H1 (cell line): ENCODE measurements at regions not wholly inside any gene's neighbourhood (a gene's known extent, or its start where the extent isn't known, plus 50 kb on each side); places are given as distances from the start of the nearest gene placed in this dataset.

Experiments used
- CTCF ChIA-PET: fragments of 300-600 bp; sonication (Branson Sonifier 250); formaldehyde crosslinking; loops from one replicate; lab custom pipeline; 2021; ENCODE audit not compliant: partially characterized antibody; lab: Charles Lee
- POLR2A ChIA-PET: fragments of 300-600 bp; sonication (Branson Sonifier 250); formaldehyde crosslinking; loops from one replicate; lab custom pipeline; 2021; ENCODE audit warnings: inconsistent platforms; ENCODE audit not compliant: partially characterized antibody; lab: Charles Lee
- DNase-seq, 2 experiments: peaks; one replicate each; pipeline versions ENCODE4 v3.0.0 to v3.0.0-alpha.2; 2010 to 2022; ENCODE audit warnings: low spot score in 2 of 2, low read depth in 1 of 2, mixed read lengths in 1 of 2
- FAIRE-seq: peaks from 2 replicates; lab custom pipeline; 2011; peaks lifted over from hg19 to GRCh38; lab: Jason Lieb, UNC
- H2AFZ ChIP-seq: 2 replicates; pipeline ENCODE4 v1.8.1; 2012; ENCODE audit warnings: low read length, inconsistent platforms
- H2AK5ac ChIP-seq: 2 replicates; pipeline ENCODE4 v1.6.1; 2013; ENCODE audit warnings: low read depth, low read length
- H2BK120ac ChIP-seq: replicated peaks from 2 replicates; pipeline ENCODE3; 2013; ENCODE audit warnings: low read depth, low read length, inconsistent platforms
- H2BK12ac ChIP-seq: 2 replicates; pipeline ENCODE4 v1.6.1; 2013; ENCODE audit warnings: low read depth, low read length
- H2BK15ac ChIP-seq: 2 replicates; pipeline ENCODE4 v1.6.1; 2013; ENCODE audit warnings: low read length
- H2BK20ac ChIP-seq: 2 replicates; pipeline ENCODE4 v1.6.1; 2013; ENCODE audit warnings: low read length
- H2BK5ac ChIP-seq: 2 replicates; pipeline ENCODE4 v1.6.1; 2013; ENCODE audit warnings: low read depth, low read length
- H3K14ac ChIP-seq: 2 replicates; pipeline ENCODE4 v1.6.1; 2013; ENCODE audit warnings: inconsistent platforms; ENCODE audit not compliant: insufficient read length
- H3K18ac ChIP-seq: 2 replicates; pipeline ENCODE4 v1.6.1; 2013; ENCODE audit warnings: low read length; ENCODE audit errors: extremely low read depth
- H3K23ac ChIP-seq: 2 replicates; pipeline ENCODE4 v1.6.1; 2013; ENCODE audit warnings: inconsistent platforms; ENCODE audit not compliant: insufficient read length
- H3K23me2 ChIP-seq: 2 replicates; pipeline ENCODE4 v1.6.1; 2013; ENCODE audit warnings: low read depth, low read length
- H3K27ac ChIP-seq: 2 replicates; pipeline ENCODE4 v1.6.1; 2011; ENCODE audit warnings: low read depth, low read length, inconsistent platforms
- H3K27me3 ChIP-seq, 4 experiments: replicated peaks in 1 of 4; 1 replicate in 1 of 4; 2 replicates in 3 of 4; pipeline versions ENCODE4 v1.6.1 to v1.8.1; 2011 to 2013; ENCODE audit warnings: low read length in 3 of 4, mild to moderate bottlenecking in 3 of 4, inconsistent platforms in 2 of 4, mixed read lengths in 2 of 4, moderate library complexity in 1 of 4; ENCODE audit not compliant: control insufficient read depth in 3 of 4, insufficient read depth in 3 of 4; ENCODE audit errors: extremely low read depth in 1 of 4
- H3K36me3 ChIP-seq, 4 experiments: 2 replicates each; pipeline versions ENCODE4 v1.6.1 to v1.8.1; 2011 to 2013; ENCODE audit warnings: mild to moderate bottlenecking in 4 of 4, low read length in 3 of 4, moderate library complexity in 2 of 4, control low read depth in 1 of 4, inconsistent platforms in 1 of 4; ENCODE audit not compliant: insufficient read depth in 4 of 4, control insufficient read depth in 2 of 4
- H3K4ac ChIP-seq: replicated peaks from 2 replicates; pipeline ENCODE3; 2013; ENCODE audit warnings: low read length, low read depth, mixed read lengths, inconsistent platforms; ENCODE audit not compliant: insufficient read length
- H3K4me1 ChIP-seq, 4 experiments: replicated peaks in 1 of 4; 1 replicate in 1 of 4; 2 replicates in 3 of 4; pipeline versions ENCODE4 v1.6.1 to v1.8.1; 2011 to 2013; ENCODE audit warnings: low read length in 3 of 4, inconsistent platforms in 2 of 4, mixed read lengths in 1 of 4; ENCODE audit not compliant: insufficient read depth in 4 of 4, control insufficient read depth in 3 of 4
- H3K4me2 ChIP-seq, 2 experiments: 2 replicates each; pipeline versions ENCODE4 v1.6.1 to v1.8.1; 2011 to 2013; ENCODE audit warnings: low read depth in 2 of 2, low read length in 2 of 2, control low read depth in 1 of 2, inconsistent platforms in 1 of 2, mild to moderate bottlenecking in 1 of 2; ENCODE audit not compliant: insufficient read depth in 1 of 2
- H3K4me3 ChIP-seq, 4 experiments: fragments of 200-600, 300-600 bp in 1 of 4; sonication (generic), shearing (Covaris generic), sonication (Bioruptor Twin) in 1 of 4; 2 replicates each; pipeline versions ENCODE4 v1.5.1 to v1.8.1; 2011 to 2016; ENCODE audit warnings: low read length in 4 of 4, low read depth in 3 of 4, control low read depth in 2 of 4, inconsistent platforms in 2 of 4, mild to moderate bottlenecking in 2 of 4, mixed read lengths in 1 of 4, moderate library complexity in 1 of 4; ENCODE audit not compliant: insufficient read depth in 2 of 4; ENCODE audit errors: extremely low read depth in 1 of 4
- H3K56ac ChIP-seq: replicated peaks from 2 replicates; pipeline ENCODE3; 2013; ENCODE audit warnings: low read depth, mild to moderate bottlenecking, mixed read lengths, low read length, inconsistent platforms; ENCODE audit not compliant: insufficient read length
- H3K79me1 ChIP-seq: 2 replicates; pipeline ENCODE4 v1.6.1; 2013; ENCODE audit warnings: low read depth, low read length, control low read depth
- H3K79me2 ChIP-seq, 2 experiments: 2 replicates each; pipeline versions ENCODE4 v1.6.1 to v1.8.1; 2012 to 2013; ENCODE audit warnings: low read length in 2 of 2, mild to moderate bottlenecking in 2 of 2, inconsistent platforms in 1 of 2; ENCODE audit not compliant: insufficient read depth in 2 of 2, control insufficient read depth in 1 of 2
- H3K9ac ChIP-seq, 4 experiments: replicated peaks in 1 of 4; 1 replicate in 1 of 4; 2 replicates in 3 of 4; pipeline versions ENCODE4 v1.6.1 to v1.8.1; 2011 to 2013; ENCODE audit warnings: low read depth in 3 of 4, low read length in 3 of 4, control low read depth in 2 of 4, mild to moderate bottlenecking in 2 of 4, moderate library complexity in 2 of 4, inconsistent platforms in 1 of 4; ENCODE audit errors: extremely low read depth in 1 of 4
- H3K9me3 ChIP-seq, 2 experiments: 2 replicates each; pipeline versions ENCODE4 v1.6.1 to v1.8.1; 2012 to 2013; ENCODE audit warnings: mild to moderate bottlenecking in 2 of 2, moderate library complexity in 2 of 2, control low read depth in 1 of 2, inconsistent platforms in 1 of 2, low read depth in 1 of 2, low read length in 1 of 2, mixed read lengths in 1 of 2; ENCODE audit not compliant: insufficient read depth in 2 of 2
- H4K20me1 ChIP-seq, 2 experiments: replicated peaks in 1 of 2; 2 replicates each; pipeline versions ENCODE3 to v1.8.1; 2011 to 2013; ENCODE audit warnings: inconsistent platforms in 2 of 2, low read length in 2 of 2, mild to moderate bottlenecking in 1 of 2; ENCODE audit not compliant: insufficient read depth in 2 of 2, control insufficient read depth in 1 of 2
- H4K5ac ChIP-seq: 2 replicates; pipeline ENCODE4 v1.6.1; 2013; ENCODE audit warnings: low read length, low read depth, mixed read lengths, inconsistent platforms; ENCODE audit not compliant: insufficient read length
- H4K8ac ChIP-seq: 2 replicates; pipeline ENCODE4 v1.8.0; 2013; ENCODE audit warnings: mild to moderate bottlenecking, moderate library complexity, low read length, inconsistent platforms; ENCODE audit not compliant: insufficient read depth; ENCODE audit errors: extremely low read depth
- H4K91ac ChIP-seq: replicated peaks from 2 replicates; pipeline ENCODE3; 2013; ENCODE audit warnings: low read length, mixed read lengths, inconsistent platforms; ENCODE audit not compliant: insufficient read length
- EP300 ChIP-seq, 2 experiments: IDR thresholded peaks; 1 replicate in 1 of 2; 2 replicates in 1 of 2; pipeline ENCODE4 v1.6.1; 2011 to 2012; ENCODE audit warnings: low read depth in 2 of 2, low read length in 2 of 2, mild to moderate bottlenecking in 2 of 2, borderline replicate concordance in 1 of 2, inconsistent platforms in 1 of 2, moderate library complexity in 1 of 2
- GABPA ChIP-seq: IDR thresholded peaks from 2 replicates; pipeline ENCODE4 v1.6.1; 2011; ENCODE audit warnings: mild to moderate bottlenecking, low read length, moderate library complexity, borderline replicate concordance; ENCODE audit not compliant: insufficient read depth
- HDAC2 ChIP-seq, 2 experiments: fragments of 300-600 bp in 1 of 2; sonication (generic) in 1 of 2; IDR thresholded peaks; 2 replicates each; pipeline ENCODE4 v1.6.1; 2011 to 2012; ENCODE audit warnings: low read depth in 2 of 2, low read length in 2 of 2, mild to moderate bottlenecking in 2 of 2, moderate library complexity in 2 of 2, borderline replicate concordance in 1 of 2, inconsistent platforms in 1 of 2
- KDM4A ChIP-seq: IDR thresholded peaks from one replicate; pipeline ENCODE4 v1.7.1; 2012; ENCODE audit warnings: low read depth, mild to moderate bottlenecking, moderate library complexity, low read length, inconsistent platforms; ENCODE audit not compliant: severe bottlenecking
- MAFK ChIP-seq: IDR thresholded peaks from 2 replicates; pipeline ENCODE4 v1.6.1; 2012; ENCODE audit warnings: low read depth, mild to moderate bottlenecking, improper control_type of control experiment, low read length
- NANOG ChIP-seq: IDR thresholded peaks from 2 replicates; pipeline ENCODE4 v1.6.1; 2011; ENCODE audit warnings: low read length, low read depth, mild to moderate bottlenecking, inconsistent platforms; ENCODE audit not compliant: insufficient read depth, poor library complexity, severe bottlenecking
- POLR2AphosphoS5 ChIP-seq: IDR thresholded peaks from 2 replicates; pipeline ENCODE4 v1.6.1; 2011; ENCODE audit warnings: low read depth, low read length
- WGBS, 2 experiments: shearing (Covaris generic) in 1 of 2; methylation state at CpG; one replicate each; pipeline versions ENCODE4 v1.1.6 to v1.1.7; 2013 to 2015; ENCODE audit warnings: low lambda C conversion rate in 2 of 2, mixed read lengths in 2 of 2, inconsistent platforms in 1 of 2, low coverage in 1 of 2, missing lambda C conversion rate in 1 of 2; ENCODE audit not compliant: insufficient replicate concordance in 2 of 2, insufficient coverage in 1 of 2, insufficient read length in 1 of 2; ENCODE audit errors: extremely low coverage in 1 of 2, missing lambda C conversion rate in 1 of 2; 5-methylcytosine and 5-hydroxymethylcytosine counted together
- TF ChIP-seq, protein P1 (sequence below): IDR thresholded peaks from 2 replicates; pipeline ENCODE4 v1.6.1; 2011; ENCODE audit warnings: low read depth, mild to moderate bottlenecking, low read length; ENCODE audit not compliant: insufficient read depth
- TF ChIP-seq, protein P2 (sequence below): IDR thresholded peaks from 2 replicates; pipeline ENCODE4 v1.6.1; 2012; ENCODE audit warnings: inconsistent platforms
- TF ChIP-seq, protein P3 (sequence below), 3 experiments: IDR thresholded peaks; 1 replicate in 2 of 3; 2 replicates in 1 of 3; pipeline versions ENCODE4 v1.5.1 to v1.6.1; 2011; ENCODE audit warnings: low read length in 3 of 3, mild to moderate bottlenecking in 3 of 3, inconsistent platforms in 2 of 3, low read depth in 1 of 3, moderate library complexity in 1 of 3; ENCODE audit not compliant: insufficient read depth in 1 of 3; ENCODE audit errors: control extremely low read depth in 1 of 3

DNA sequence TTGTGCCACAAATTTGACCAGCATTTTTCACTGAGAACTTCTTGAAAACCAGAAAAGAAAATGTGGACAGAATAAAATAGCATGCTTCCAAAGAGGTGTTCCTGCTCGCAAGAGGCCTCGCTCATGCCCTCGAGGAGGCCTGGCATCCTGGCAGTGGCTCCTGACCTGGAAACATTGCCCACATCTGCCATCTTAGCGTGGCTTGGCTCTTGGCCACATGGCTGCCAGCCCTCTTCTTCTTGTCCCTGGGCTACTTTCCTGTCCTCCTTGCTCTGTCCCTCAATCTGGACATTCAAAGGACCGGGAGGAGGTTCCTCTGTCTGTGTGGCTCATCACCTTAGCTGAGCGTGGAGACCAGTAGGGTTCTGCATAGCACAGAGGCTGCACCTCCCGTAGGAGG is 131.6 kb upstream of the TMEM72 start:
- Histone ChIP-seq H4K8ac (no peak overlapping the region), H3K23ac (no peak overlapping the region), H3K9ac (no peak overlapping the region), H2BK12ac (no peak overlapping the region), H3K23me2 (no peaks in the 10 kb centered on the region), H2BK5ac (no peak overlapping the region), H3K4me1 (no peaks in the 10 kb centered on the region), H4K5ac (no peak overlapping the region), H3K4me2 (no peak overlapping the region), H3K27ac (no peak overlapping the region), H3K36me3 (no peaks in the 10 kb centered on the region), H3K18ac (no peak overlapping the region), H2BK120ac (no peak overlapping the region), H3K27me3 (no peaks in the 10 kb centered on the region), H3K79me1 (no peaks in the 10 kb centered on the region), H4K20me1 (no peaks in the 10 kb centered on the region), H3K9me3 (no peaks in the 10 kb centered on the region), H3K4me3 (no peak overlapping the region), H2BK15ac (no peak overlapping the region), H4K91ac (no peak overlapping the region), H2BK20ac (no peak overlapping the region), H3K4ac (no peak overlapping the region), H3K79me2 (no peaks in the 10 kb centered on the region), H2AK5ac (no peak overlapping the region), H2AFZ (0 out of 2 replicates have a peak overlapping the region, but pooled peaks have one; percentile 1), H3K56ac (no peak overlapping the region), H3K14ac (no peak overlapping the region)
- POLR2A ChIA-PET, result no interaction called here
- CTCF ChIA-PET, result no interaction called here
- FAIRE-seq (no peak), DNase-seq (no peak)
- WGBS, 2 experiments, result 90% methylated on average over 7 of the region's 7 CpGs; no CpG with 5 or more reads in 1 of the 2 experiments
- TF ChIP-seq MAFK, result no peak
- TF ChIP-seq, protein P1, sequence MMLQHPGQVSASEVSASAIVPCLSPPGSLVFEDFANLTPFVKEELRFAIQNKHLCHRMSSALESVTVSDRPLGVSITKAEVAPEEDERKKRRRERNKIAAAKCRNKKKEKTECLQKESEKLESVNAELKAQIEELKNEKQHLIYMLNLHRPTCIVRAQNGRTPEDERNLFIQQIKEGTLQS, result no peak
- no peak for TF ChIP-seq NANOG
- TF ChIP-seq GABPA, result no peak
- TF ChIP-seq, protein P2, sequence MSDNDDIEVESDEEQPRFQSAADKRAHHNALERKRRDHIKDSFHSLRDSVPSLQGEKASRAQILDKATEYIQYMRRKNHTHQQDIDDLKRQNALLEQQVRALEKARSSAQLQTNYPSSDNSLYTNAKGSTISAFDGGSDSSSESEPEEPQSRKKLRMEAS, result no peak
- no peak for TF ChIP-seq HDAC2 (IDR thresholded peaks at IDR 0.05; ENCODE audit: borderline replicate concordance in 1 of 2, low read depth in 2 of 2, low read length in 2 of 2)
- no peak for TF ChIP-seq KDM4A
- TF ChIP-seq POLR2AphosphoS5, result no peak
- no peak for TF ChIP-seq EP300 (IDR thresholded peaks at IDR 0.05; ENCODE audit: borderline replicate concordance in 1 of 2, low read depth in 2 of 2, low read length in 2 of 2)
- TF ChIP-seq, protein P3, sequence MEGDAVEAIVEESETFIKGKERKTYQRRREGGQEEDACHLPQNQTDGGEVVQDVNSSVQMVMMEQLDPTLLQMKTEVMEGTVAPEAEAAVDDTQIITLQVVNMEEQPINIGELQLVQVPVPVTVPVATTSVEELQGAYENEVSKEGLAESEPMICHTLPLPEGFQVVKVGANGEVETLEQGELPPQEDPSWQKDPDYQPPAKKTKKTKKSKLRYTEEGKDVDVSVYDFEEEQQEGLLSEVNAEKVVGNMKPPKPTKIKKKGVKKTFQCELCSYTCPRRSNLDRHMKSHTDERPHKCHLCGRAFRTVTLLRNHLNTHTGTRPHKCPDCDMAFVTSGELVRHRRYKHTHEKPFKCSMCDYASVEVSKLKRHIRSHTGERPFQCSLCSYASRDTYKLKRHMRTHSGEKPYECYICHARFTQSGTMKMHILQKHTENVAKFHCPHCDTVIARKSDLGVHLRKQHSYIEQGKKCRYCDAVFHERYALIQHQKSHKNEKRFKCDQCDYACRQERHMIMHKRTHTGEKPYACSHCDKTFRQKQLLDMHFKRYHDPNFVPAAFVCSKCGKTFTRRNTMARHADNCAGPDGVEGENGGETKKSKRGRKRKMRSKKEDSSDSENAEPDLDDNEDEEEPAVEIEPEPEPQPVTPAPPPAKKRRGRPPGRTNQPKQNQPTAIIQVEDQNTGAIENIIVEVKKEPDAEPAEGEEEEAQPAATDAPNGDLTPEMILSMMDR (IDR thresholded peaks at IDR 0.05; ENCODE audit: control extremely low read depth in 1 of 3, insufficient read depth in 1 of 3, low read depth in 1 of 3, low read length in 3 of 3), result no peak
